ENCODE measurements at regions not wholly inside any gene's neighbourhood (a gene's known extent, or its start where the extent isn't known, plus 50 kb on each side); places are given as distances from the start of the nearest gene placed in this dataset.

GRCh38 chr3:10557781-10558373 lies 52.5 kb upstream of the ATP2B2 start (continued):
- no peak for TF ChIP-seq BCLAF1 (IDR thresholded peaks at IDR 0.05)

GRCh38 chr3:10558736-10559135 lies 53.4 kb upstream of the ATP2B2 start:
- TF ChIP-seq ZNF432 (CRISPR knock-in tag; IDR thresholded peaks at IDR 0.05; ENCODE audit: borderline replicate concordance) (no peak), HNRNPLL (IDR thresholded peaks at IDR 0.05; ENCODE audit: low read depth, low read length, poor library complexity, severe bottlenecking) (no peak), ZNF564 (CRISPR knock-in tag; IDR thresholded peaks at IDR 0.05) (no peak), CENPBD1 (CRISPR knock-in tag; IDR thresholded peaks at IDR 0.05; ENCODE audit: borderline replicate concordance, low read depth) (no peak), PRMT3 (CRISPR knock-in tag; IDR thresholded peaks at IDR 0.05; ENCODE audit: borderline replicate concordance, low read depth) (no peak), ZNF354B (CRISPR knock-in tag; IDR thresholded peaks at IDR 0.05) (no peak), ZNF572 (CRISPR knock-in tag; IDR thresholded peaks at IDR 0.05) (no peak), ISL2 (CRISPR knock-in tag; IDR thresholded peaks at IDR 0.05) (no peak), ZNF772 (CRISPR knock-in tag; IDR thresholded peaks at IDR 0.05) (no peak), JUN (CRISPR knock-in tag; IDR thresholded peaks at IDR 0.05) (no peak), BORCS8-MEF2B (CRISPR knock-in tag; IDR thresholded peaks at IDR 0.05) (no peak), SP140L (CRISPR knock-in tag; IDR thresholded peaks at IDR 0.05; ENCODE audit: borderline replicate concordance) (no peak), NR1H2 (CRISPR knock-in tag; IDR thresholded peaks at IDR 0.05; ENCODE audit: borderline replicate concordance, low read depth) (no peak), IRF9 (CRISPR knock-in tag; IDR thresholded peaks at IDR 0.05; ENCODE audit: borderline replicate concordance) (no peak)
- intact Hi-C loops (cut with micrococcal nuclease; ENCODE audit: unreplicated experiment) (no loop called here), in situ Hi-C loops (cut with HindIII; ENCODE audit: extremely low pct_ligation_motif_present, low pct_unique_long_range_greater_than_20kb) (no loop called here)
- no peaks in the 10 kb centered on the region for H3K4me1 ChIP-seq (ENCODE audit: insufficient read depth, low read length)
- H3K27ac ChIP-seq (ENCODE audit: extremely low read length, insufficient read depth, low read length) = no peak overlapping the region
- no peaks in the 10 kb centered on the region for H3K79me2 ChIP-seq (ENCODE audit: insufficient read depth, low read length)
- no peaks in the 10 kb centered on the region for H3K9me3 ChIP-seq (ENCODE audit: low read length)
- no peak overlapping the region for H2AFZ ChIP-seq (ENCODE audit: low read length)
- DNase-seq (ENCODE audit: low spot score) = no peak
- H3K27me3 ChIP-seq (ENCODE audit: control insufficient read depth in 1 of 2, insufficient read depth in 2 of 2, low read length in 2 of 2) = peaks cover 1 to 17% of the 10 kb centered on the region in 2 experiments; a peak in 2 of 5 replicates
- H3K36me3 ChIP-seq (replicated peaks in 1 of 2; ENCODE audit: control insufficient read depth in 1 of 2, insufficient read depth in 2 of 2, low read length in 2 of 2) = no peaks in the 10 kb centered on the region
- H4K20me1 ChIP-seq (ENCODE audit: insufficient read depth, low read length) = no peaks in the 10 kb centered on the region
- no peak overlapping the region for H3K4me3 ChIP-seq (replicated peaks in 1 of 3; ENCODE audit: insufficient read depth in 1 of 3, low read depth in 2 of 3, low read length in 3 of 3)
- WGBS (ENCODE audit: low lambda C conversion rate) = 2% methylated on average over 4 of the region's 4 CpGs
- no peak for ATAC-seq
- ChIA-PET CTCF (ENCODE audit: low intra/inter-chr PET ratio, low total read pairs) (no interaction called here), POLR2A (no interaction called here)
- H3K9ac ChIP-seq (ENCODE audit: insufficient read depth, low read depth, low read length) = no peak overlapping the region
- no peak for FAIRE-seq
- no TSS peak for BruUV-seq (replicated peaks)
- no peak overlapping the region for H3K4me2 ChIP-seq (ENCODE audit: low read depth, low read length)

All from HepG2 (cell line).